ENCODE measurements at regions not wholly inside any gene's neighbourhood (a gene's known extent, or its start where the extent isn't known, plus 50 kb on each side); places are given as distances from the start of the nearest gene placed in this dataset.

DNA sequence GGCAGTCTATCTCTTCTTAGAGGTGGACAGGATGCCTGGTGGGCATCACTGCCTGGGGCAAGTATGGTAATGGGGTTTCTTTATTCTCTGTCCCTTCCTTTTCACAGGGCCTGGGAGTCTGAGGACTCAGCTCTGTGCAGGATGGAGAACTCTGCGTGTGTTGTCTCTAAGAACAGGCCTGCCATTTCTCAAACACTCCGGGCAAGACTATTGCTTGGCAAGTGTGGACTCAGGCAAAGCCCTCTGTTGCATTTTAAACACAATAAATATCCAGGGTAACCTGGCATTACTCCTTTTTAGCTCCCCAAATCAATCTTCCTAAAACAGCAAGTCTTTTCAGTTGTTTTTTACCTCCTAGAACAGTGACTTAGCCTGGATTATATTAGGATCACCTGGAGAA lies 185.1 kb upstream of the ROPN1 start:
- 77 to 93% methylated on average over 2 of the region's 2 CpGs for WGBS, 2 donors
- H3K27me3 ChIP-seq: no peaks in the 10 kb centered on the region
- DNase-seq: no peak
- no peak for TF ChIP-seq POLR2A (IDR thresholded peaks at IDR 0.05)
- TF ChIP-seq, protein P1, sequence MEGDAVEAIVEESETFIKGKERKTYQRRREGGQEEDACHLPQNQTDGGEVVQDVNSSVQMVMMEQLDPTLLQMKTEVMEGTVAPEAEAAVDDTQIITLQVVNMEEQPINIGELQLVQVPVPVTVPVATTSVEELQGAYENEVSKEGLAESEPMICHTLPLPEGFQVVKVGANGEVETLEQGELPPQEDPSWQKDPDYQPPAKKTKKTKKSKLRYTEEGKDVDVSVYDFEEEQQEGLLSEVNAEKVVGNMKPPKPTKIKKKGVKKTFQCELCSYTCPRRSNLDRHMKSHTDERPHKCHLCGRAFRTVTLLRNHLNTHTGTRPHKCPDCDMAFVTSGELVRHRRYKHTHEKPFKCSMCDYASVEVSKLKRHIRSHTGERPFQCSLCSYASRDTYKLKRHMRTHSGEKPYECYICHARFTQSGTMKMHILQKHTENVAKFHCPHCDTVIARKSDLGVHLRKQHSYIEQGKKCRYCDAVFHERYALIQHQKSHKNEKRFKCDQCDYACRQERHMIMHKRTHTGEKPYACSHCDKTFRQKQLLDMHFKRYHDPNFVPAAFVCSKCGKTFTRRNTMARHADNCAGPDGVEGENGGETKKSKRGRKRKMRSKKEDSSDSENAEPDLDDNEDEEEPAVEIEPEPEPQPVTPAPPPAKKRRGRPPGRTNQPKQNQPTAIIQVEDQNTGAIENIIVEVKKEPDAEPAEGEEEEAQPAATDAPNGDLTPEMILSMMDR (IDR thresholded peaks at IDR 0.05): no peak
- no peak overlapping the region for H3K4me3 ChIP-seq (replicated peaks in 1 of 3)
- no peaks in the 10 kb centered on the region for H3K36me3 ChIP-seq
- H3K27ac ChIP-seq: no peak overlapping the region
- no peaks in the 10 kb centered on the region for H3K9me3 ChIP-seq
- peaks cover 7 to 10% of the 10 kb centered on the region in 2 donors for H3K4me1 ChIP-seq
- intact Hi-C loops (cut with DNase I): no loop called here

DNA sequence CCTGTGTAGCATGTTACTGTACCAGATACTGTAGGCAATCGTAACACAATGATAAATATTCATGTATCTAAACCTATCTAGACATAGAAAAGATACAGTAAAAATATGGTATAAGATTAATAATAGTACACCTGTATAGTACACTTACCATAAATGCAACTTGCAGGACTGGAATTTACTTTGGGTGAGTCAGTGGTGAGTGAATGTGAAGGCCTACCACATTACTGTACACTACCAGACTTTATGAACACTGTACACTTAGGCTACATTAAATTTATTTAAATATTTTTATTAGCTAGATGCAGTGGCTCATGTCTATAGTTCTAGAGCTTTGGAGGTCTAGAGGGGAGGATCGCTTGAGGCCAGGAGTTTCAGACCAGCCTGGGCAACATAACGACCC lies 186.6 kb upstream of the ROPN1 start:
- Histone ChIP-seq H3K27ac (no peak overlapping the region), H3K4me3 (replicated peaks in 1 of 3) (no peak overlapping the region), H3K27me3 (no peaks in the 10 kb centered on the region), H3K4me1 (peaks cover 7 to 10% of the 10 kb centered on the region in 2 donors), H3K36me3 (no peaks in the 10 kb centered on the region), H3K9me3 (no peaks in the 10 kb centered on the region)
- intact Hi-C loops (cut with DNase I): no loop called here
- TF ChIP-seq, protein P1 (IDR thresholded peaks at IDR 0.05): no peak
- no peak for TF ChIP-seq POLR2A (IDR thresholded peaks at IDR 0.05)
- no peak for DNase-seq
- 94% methylated on average over 3 of the region's 3 CpGs for WGBS, 2 donors

DNA sequence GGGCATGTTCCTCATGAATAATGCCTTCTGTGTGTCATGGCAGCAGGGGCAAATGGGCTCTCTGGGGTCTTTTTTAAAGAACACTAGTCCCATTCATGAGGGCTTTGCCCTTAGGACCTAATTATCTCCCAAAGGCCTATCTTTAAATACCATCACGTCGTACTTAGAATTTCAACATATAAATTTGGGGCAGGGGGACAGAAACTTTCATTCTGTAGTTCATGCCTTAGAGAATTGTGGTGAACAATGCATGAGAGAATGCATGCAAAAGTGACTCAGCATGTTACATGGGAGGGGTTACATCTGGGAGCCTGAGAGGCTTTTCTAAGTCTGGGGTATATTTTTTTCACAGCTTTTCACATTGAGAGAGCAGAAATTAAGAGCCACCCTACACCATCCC lies 208.5 kb upstream of the ROPN1 start:
- H3K4me1 ChIP-seq: no peaks in the 10 kb centered on the region
- H3K4me3 ChIP-seq (replicated peaks in 1 of 3): no peak overlapping the region
- no peaks in the 10 kb centered on the region for H3K27me3 ChIP-seq
- intact Hi-C loops (cut with DNase I): no loop called here
- H3K9me3 ChIP-seq: no peaks in the 10 kb centered on the region
- H3K27ac ChIP-seq: no peak overlapping the region
- no peak for DNase-seq
- TF ChIP-seq POLR2A (IDR thresholded peaks at IDR 0.05): no peak
- TF ChIP-seq, protein P1 (IDR thresholded peaks at IDR 0.05): no peak
- WGBS, 2 donors: 82 to 89% methylated on average over 2 of the region's 2 CpGs
- H3K36me3 ChIP-seq: no peaks in the 10 kb centered on the region

DNA sequence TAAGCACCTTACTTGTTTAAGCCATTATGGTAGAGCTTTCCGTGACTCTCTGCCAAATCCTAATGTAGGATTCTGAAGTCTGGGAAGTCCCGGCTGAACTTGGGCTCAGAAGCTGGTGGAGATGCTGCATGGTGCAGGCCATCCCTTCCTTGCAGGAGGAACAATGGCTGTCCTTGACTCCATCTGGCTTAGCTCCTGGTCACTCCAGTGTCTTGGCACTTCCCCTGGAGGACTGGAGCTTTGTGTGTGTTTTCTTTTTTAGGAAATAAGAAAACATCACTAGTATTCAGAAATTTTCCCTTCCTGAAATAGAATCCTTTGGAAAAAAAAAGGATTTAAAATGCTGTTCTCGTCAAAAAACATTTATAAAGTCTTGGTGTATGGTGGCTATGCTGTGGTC lies 209.3 kb upstream of the ROPN1 start:
- Histone ChIP-seq H3K27me3 (no peaks in the 10 kb centered on the region), H3K4me3 (replicated peaks in 1 of 3) (no peak overlapping the region), H3K9me3 (no peaks in the 10 kb centered on the region), H3K27ac (no peak overlapping the region), H3K4me1 (no peaks in the 10 kb centered on the region), H3K36me3 (no peaks in the 10 kb centered on the region)
- TF ChIP-seq, protein P1 (IDR thresholded peaks at IDR 0.05): no peak
- TF ChIP-seq POLR2A (IDR thresholded peaks at IDR 0.05): no peak
- intact Hi-C loops (cut with DNase I): no loop called here
- WGBS, 2 donors: 89% methylated on average over 3 of the region's 3 CpGs
- no peak for DNase-seq

DNA sequence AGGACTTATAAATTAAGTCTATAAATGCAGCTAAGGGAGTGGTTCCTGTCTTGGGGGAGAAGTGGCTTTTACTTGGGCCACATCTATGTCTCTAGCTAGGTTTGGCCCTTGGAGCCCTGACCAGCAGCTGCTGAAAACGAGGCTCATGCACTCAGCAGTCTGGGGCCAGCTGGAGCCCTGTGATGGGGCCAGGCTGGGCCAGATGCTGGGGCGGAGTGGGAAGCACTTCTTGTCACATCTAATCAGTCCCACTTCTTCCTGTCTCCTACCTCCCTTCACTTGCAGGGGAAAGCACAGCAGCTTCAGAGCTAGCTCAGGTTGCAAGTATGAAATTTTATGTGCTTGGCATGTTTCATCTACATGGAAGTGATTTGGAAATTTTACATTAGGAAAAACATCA lies 209.9 kb upstream of the ROPN1 start:
- H3K9me3 ChIP-seq: no peaks in the 10 kb centered on the region
- intact Hi-C loops (cut with DNase I): no loop called here

More for the DNA sequence above, 209.9 kb upstream of the ROPN1 start:
- TF ChIP-seq POLR2A (IDR thresholded peaks at IDR 0.05): no peak
- TF ChIP-seq, protein P1 (IDR thresholded peaks at IDR 0.05): no peak
- 53 to 76% methylated on average over 2 of the region's 2 CpGs for WGBS, 2 donors
- H3K27ac ChIP-seq: no peak overlapping the region
- no peak overlapping the region for H3K4me3 ChIP-seq (replicated peaks in 1 of 3)
- H3K36me3 ChIP-seq: no peaks in the 10 kb centered on the region
- no peak for DNase-seq
- no peaks in the 10 kb centered on the region for H3K4me1 ChIP-seq
- H3K27me3 ChIP-seq: no peaks in the 10 kb centered on the region

All from thyroid gland (tissue), 4 donors.